HG02981 (cell line): ENCODE measurements at regions not wholly inside any gene's neighbourhood (a gene's known extent, or its start where the extent isn't known, plus 50 kb on each side); places are given as distances from the start of the nearest gene placed in this dataset.

Experiments
- ATAC-seq: cut with Tn5 transposase; IDR thresholded peaks from one replicate; pipeline ENCODE4 v1.9.1; 2021; ENCODE audit warnings: mild to moderate bottlenecking, moderate library complexity; ENCODE audit not compliant: unreplicated experiment

DNA sequence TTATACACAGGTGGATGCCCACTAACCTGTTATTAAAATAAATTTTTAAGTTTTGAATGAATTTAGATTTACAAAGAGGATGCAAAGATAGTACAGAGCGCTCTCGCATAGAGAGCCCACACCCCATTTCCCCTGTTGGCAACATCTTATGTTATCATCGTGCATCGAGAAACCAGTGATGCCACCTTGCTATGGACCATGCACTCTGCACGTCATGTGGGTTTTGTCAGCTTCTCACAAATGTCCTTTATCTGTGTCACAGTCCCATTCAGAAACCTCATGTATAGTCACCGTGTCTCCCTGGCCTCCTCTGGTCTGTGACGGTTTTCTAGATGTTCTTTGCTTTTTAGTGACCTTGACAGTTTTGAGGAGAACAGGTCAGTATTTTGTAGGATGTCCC is 60.0 kb downstream of the ING1 start:
- ATAC-seq: no peak

DNA sequence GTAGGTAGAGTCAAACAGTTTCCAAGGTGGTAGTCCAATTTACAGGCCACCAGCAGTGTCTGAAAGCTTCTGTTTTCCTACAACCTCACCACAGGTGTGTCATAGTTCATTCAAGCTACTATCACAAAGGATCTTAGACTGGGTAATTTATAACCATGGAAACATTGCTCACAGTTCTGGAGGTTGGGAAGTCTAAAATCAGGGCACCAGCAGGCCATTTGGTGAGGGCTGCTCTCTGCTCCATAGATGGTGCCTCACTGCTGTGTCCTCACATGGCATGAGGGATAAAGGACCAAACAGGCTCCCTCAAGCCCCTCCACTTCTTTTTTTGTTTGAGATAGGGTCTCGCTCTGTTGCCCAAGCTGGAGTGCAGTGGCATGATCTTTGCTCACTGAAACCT is 60.6 kb downstream of the ING1 start:
- ATAC-seq: no peak

DNA sequence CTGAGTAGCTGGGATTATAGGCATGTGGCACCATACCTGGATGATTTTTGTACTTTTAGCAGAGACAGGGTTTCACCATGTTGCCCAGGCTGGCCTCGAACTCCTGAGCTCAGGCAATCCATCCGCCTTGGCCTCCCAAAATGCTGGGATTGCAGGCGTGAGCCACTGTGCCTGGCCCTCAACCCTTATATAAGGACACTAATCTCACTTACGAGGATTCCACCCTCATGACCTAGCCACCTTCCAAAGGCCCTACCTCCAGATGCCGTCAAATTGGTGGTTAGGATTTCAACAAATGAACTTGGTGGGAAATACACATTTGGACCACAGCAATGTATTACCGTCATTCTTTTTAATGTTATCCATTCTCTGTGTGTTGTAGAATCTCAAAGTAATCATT is 61.0 kb downstream of the ING1 start:
- no peak for ATAC-seq

DNA sequence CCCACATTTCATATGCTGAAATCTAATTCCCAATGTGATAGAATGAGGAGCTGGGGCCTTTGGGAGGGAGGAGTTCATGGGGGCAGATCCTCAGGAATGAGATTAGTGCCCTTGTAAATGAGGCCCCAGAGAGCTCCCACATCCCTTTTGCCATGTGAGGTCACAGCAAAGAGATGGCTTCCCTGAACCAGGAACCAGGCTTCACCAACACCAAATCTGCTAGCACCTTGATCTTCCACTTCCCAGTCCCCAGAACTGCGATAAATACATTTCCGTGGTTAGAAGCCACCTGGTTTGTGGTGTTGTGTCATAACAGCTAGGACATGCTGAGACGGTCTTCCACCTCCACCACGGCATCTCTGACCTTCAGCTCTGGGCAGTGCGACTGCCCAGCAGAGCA is 62.1 kb downstream of the ING1 start:
- no peak for ATAC-seq

DNA sequence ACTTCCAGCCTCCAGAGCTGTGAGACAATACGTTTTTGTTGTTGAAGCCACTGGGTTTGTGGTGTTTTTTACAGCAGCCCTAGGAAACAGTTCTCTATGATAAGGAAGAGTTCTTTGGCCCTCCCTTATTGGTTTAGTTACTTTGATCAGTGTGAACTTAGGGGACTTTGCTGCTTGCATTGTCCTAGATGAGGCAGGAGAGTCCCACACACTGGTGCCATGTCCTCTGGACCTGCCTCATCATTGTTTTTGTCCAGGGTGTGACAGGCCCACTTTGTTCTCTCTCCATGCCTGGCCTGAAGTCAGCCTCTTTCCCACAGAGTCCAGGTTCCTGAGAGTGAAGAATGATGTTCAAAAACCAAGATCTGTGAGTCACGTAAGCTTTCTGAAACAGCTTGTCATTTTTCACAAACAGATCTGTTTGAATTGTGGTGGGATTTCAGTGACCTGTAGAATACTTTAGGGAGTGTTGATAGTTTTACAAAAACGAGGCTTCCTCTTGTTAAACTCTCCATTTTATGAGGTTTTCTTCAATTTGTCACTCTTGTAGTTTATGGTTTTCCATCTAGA is 63.8 kb downstream of the ING1 start:
- ATAC-seq: no peak

DNA sequence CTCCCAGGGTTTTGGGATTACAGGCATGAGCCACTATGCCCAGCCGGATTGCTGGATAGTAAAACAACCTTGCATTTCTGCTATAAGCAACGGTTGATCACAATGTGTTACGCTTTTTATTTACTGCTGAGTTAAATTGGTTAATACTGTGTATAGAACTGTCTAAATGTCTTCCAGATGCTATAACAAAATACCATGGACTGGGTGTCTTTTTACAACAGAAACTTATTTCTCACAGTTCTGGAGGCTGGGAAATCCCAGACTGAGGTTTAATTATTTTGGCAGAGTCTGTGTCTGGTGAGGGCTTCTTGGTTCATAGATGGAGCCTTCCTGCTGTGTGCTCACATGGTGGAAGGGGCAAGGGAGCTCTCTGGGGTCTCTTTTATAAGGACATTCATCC is 65.5 kb downstream of the ING1 start:
- no peak for ATAC-seq

DNA sequence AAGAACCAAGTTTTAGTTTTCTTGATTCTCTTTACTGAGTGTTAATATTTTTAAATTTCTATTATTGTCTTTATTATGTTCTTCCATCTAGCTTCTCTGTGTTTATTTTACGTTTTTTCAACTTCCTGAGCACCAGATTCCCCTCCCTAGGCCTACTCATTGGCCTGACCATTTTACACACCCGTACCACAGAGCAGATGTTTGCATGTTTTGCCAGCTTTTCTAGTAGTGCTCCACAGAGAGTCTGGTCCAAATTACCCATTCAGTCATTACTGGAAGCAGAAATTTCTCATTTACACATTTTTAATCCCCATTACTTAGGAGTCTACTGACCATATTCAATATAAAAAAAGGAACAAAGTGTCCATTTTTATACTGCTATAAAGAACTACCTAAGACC is 66.9 kb downstream of the ING1 start:
- no peak for ATAC-seq

DNA sequence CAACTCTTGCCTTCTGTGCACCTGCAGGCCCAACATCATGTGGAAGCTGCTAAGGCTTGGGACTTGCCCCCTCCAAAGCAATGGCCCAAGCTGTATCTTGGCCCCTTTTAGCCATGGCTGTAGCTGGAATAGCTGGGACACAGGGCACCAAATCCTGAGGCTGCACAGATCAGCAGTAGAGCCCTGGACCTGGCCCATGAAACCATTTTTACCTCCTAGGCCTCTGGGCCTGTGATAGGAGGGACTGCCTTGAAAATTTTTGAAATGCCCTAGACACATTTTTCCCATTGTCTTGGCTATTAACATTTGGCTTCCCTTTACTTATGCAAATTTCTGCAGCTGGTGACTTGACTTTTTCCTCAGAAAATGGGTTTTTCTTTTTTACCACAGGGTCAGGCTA is 68.7 kb downstream of the ING1 start:
- ATAC-seq: no peak

DNA sequence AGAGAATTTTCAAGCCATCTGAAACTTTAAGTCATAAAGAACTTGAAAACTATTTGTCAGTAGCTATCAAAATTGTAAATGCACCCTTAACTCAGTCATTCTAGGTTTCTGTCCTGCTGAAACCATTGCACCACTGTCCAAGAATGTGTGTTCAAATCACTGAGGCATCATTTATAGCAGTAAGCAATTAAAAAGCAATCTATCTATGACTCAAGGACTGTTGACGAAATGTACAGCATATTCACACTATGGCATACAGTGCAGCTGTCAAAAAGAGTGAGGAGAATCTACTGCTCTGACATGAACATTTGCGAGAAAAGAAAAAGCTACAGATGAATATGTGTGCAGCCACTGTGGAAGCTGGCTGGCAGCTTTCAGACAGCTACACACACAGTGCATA is 71.2 kb downstream of the ING1 start:
- ATAC-seq: no peak

DNA sequence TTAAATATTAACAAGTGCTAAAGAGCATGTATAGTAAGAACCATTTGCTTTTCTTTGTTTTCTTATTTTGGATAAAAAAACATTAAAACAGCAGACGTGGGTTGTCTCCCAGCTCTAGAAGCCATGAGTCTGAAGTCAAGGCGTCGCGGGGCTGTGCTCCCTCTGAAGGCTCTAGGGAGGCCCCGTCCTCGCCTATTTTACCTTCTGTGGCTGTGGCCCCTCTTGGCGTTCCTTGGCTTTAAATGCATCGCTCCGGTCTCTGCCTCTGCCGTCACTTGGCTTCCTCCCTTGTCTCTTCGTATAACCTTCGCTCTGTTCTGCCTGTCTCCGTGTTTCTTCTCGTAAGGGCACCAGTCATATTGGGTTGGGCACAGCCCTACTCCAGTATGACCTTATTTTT is 75.3 kb downstream of the ING1 start:
- no peak for ATAC-seq

DNA sequence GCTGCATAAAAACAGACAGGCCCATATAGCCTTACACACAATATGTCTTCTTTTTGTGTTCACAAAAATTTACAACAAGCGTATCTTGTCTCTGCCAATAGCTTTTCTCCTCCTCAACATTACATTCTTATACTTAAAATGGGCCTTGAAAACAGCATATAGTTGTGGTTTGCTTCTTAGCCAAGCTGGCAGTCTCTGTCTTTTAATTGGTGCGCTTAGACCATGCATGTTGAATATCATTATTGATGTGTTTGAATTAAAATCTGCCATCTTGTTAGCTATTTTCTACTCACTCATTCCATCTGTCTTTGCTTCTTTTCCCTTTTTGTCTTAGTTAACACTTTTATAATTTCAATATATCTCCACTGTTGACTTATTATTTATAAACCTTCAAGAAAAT is 76.4 kb downstream of the ING1 start:
- ATAC-seq: no peak

DNA sequence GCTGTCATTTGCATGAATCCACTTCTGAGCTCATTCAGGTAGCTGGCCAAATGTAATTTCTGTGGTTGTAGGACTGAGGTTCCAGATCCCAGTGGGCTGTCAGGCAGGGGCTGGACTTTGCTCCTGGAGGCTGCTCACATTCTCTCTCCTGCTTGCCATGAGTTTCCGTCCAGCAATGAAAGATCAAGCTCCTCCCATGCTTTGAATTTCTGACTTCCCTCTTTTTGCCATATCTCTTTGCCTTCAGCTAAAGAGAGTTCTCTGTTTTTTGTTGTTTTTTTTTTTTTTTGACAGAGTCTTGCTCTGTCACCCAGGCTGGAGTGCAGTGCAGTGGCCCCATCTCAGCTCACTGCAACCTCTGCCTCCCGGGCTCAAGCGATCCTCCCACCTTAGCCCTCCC is 76.9 kb downstream of the ING1 start:
- no peak for ATAC-seq

DNA sequence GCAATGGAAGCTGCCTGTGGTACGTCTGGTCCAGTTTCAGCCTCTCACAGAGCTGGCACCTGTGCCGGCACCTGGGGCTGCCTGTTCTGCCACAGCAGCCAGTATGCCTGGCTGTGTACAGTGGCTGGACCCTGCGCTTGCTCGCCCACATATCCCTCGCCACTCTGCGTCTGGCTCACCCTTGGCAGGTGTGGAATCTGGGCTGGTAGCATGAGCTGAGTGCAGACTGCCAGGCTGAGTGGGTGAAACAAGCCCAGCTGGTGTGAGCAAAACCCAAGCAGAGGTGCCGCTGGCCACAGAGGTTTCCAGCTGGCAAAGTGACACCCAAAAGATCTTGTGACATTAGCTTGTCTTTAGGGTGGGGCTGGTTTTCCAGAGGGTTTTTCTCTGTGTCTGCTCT is 80.7 kb downstream of the ING1 start:
- no peak for ATAC-seq

DNA sequence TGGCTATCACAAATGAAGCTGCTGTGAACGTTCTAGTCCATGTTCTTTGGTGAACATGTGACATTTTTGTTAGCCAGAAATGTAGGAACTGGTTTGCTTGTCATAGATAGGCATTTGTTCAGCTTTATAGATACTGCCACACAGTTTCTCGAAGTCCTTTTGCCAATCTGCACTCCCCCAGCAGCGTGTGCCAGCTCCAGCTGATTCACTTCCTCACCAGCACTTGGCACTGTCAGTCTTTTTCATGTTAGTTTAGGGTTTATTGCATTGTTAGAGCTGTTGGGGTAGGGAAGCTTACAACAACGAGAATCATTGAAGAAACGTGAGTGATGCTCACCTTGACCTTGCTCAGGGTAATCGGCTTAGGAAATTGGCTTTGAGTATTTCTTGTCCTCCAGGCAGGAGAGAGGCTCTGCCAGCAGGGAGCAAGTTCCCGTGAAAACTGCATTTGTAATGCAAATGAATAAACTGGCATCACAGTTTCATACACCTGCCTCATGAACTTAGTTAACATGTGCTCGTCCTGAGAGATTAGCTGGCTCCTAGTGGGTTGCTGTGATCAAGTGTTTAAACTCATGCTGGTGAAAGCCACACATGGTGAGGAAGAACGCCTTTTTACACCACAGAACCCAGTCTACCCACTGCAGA is 83.9 kb downstream of the ING1 start:
- no peak for ATAC-seq

DNA sequence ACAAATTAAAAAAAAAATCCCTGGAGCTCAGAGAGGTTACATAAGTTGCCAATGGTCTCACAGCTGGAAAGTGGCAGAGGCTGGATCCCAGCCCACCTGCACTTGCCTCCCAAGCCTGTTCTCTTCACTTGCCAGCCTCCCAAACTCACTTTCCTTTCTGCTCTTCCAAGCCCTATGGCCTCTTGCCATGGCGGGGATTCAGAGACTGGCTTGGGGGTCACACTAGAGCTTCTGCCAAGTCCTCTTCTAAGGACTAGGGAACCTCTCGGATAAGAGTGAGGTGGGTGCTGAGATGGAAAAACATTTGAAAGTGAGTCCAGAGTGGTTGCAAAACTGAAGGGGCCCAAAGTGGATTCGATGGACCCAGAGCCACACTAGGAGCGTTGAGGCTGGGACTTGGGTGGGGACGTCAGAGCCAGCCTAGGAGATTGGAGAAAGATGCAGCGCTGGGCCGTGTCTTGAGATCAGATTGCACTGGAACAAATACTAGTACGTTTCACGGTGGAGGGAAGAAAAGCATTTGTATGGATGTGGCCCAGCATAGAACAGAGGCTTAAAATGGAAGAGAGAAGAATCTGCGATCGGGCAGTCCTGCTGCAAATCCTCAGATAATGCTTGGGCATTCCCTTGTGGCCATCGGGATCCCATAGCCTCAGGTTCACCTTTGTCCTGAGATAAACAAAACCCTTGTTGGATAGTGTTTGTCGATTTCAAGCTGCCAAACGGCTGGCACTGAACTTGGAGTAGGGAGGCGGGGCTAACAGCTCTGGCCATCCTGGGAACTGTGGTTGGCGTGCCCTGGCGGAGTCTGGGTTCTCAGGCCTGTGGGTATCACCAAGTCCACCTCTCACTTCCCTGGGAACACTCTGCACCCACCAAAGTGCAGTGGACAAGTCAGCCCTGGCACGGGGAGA is 84.8 kb downstream of the ING1 start:
- no peak for ATAC-seq

DNA sequence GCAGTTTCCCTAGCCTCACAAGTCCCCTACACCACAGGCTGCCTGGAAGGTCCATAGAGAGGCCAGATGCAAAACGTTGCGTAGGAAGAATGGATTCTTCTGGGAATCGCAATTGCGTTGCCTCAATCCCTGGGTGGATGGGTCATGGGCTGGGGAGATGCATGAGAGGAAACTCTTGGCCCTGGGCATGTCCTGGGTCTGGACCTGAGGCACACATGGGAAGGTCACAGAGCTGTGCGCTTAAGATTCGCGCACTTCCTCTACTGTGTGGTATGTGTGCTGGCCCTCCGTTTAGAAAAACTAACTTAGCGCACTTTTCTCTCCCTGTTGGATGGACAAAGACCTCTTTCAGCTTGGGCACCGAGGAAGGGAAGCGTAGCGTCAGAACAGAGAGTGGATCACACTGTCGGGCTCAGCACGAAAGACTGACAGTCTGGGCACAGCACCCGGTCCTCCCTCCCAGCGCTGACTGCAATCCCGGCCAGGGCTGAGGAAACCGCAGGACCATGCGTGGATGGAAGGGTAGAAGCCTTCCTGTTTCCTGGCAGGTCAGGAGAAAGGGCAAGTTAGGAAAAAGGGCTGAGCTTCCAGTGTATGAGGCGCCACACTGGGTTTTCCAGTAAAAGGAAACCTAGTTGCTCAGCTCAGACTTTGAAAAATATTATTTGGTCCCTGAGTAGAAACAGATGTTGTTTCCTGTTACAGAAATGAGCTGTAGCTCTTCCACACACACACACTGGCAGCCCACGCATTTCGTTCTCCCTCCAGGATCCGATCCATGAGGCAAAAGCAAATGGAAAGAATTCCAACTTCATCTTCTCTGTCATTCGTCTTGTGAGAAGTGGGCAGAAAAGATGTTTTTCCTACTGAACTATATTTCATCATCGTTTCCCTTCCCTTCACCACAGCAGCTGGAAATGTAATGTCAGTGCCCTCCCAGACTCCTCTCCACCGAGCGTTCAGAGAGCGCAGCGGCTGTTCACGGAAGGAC is 86.0 kb downstream of the ING1 start:
- ATAC-seq: no peak

DNA sequence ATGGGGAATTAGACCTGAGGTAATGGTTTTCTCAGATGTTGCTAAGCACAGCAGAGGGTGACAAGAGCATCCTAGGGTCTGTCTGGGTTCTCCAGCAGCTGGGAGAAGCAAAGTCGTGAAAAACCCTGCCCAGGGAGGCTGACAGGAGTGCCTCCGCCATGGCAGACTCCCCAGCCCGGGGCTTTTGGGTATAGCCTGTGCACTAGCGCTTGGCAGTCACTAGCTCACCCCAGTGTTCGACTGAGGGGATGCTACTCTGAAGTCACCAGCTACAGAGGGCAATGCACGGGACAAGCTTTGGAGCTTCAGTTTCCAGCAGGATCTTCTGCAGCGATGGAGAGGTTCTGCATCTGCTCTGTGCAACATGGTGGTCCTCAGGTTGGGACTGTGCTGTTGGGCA is 87.5 kb downstream of the ING1 start:
- no peak for ATAC-seq

DNA sequence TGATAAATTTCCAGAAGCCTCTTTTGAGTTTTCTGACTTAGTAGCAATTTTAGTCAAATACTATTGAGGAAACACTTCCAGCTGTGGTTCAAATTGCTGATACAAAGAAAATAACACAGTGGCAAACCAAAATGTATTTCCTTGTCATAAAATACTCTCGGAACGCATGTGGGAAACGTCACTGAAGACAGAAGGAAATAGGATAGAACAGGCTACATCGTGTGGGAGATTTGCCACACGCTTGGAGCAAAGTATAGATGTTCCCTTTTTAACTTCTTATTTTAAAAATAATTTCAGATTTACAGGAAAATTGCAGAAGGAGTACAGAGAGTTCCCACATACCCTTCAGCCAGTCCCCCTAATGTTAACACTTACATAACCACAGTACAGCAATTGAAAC is 88.8 kb downstream of the ING1 start:
- no peak for ATAC-seq

DNA sequence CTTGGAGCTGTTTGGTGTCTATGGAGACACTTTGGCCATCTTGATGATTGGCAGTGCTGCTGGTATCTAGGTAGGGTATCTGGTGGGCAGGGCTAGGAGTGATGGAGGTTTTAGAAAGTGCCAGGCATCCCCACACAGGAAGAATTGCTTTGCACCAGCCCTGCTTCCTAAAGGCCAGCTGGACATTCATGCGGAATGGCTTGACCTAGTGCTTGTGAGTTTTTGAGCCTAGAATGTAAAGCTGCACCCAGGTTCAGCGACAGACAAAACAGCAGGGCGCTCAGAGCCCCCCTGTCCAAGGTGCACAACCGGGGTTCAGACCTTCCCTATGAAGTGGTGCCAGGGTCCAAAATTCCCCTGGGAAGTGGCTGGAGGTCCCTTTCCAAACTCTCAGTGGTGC is 93.1 kb downstream of the ING1 start:
- ATAC-seq: no peak

DNA sequence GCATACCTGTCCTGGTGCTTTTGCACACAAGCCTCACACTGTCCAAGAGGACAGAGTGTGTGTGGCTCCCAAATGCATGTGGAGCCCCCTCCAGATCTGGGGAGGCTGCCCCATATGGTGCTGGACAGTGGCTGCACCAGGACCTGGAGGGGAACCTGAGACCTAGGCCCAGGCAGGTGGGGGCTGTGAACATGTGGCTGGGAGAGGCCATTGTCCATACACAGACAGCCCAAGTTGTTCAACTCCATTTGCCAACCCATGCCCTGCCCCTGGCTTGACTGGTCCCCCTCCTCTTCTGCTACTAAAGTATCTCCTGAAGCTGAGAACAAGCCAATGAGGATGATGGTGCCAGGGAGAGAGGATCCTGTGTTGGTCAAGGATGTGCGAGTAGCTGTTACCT is 94.0 kb downstream of the ING1 start:
- no peak for ATAC-seq

DNA sequence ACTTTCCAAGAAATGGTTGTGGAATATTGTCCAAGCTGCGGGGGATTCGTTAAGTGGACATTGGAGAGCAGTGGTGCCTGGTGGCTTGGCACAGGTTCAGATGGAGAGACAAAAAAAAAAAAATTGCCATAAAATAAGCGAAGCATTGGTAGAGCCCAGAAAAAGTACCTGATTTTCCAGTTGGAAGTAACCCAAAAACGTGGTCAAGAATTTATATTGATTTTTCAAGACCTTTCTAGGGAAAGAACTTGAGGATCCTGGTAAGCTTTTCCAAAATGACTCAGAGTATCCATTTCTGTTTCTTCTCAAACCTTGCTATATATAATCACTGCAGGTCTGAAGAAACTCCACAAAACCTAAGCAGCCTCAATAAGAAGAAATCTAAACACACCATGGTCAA is 94.6 kb downstream of the ING1 start:
- ATAC-seq: no peak
